ENCODE measurements at regions not wholly inside any gene's neighbourhood (a gene's known extent, or its start where the extent isn't known, plus 50 kb on each side); places are given as distances from the start of the nearest gene placed in this dataset.

DNA sequence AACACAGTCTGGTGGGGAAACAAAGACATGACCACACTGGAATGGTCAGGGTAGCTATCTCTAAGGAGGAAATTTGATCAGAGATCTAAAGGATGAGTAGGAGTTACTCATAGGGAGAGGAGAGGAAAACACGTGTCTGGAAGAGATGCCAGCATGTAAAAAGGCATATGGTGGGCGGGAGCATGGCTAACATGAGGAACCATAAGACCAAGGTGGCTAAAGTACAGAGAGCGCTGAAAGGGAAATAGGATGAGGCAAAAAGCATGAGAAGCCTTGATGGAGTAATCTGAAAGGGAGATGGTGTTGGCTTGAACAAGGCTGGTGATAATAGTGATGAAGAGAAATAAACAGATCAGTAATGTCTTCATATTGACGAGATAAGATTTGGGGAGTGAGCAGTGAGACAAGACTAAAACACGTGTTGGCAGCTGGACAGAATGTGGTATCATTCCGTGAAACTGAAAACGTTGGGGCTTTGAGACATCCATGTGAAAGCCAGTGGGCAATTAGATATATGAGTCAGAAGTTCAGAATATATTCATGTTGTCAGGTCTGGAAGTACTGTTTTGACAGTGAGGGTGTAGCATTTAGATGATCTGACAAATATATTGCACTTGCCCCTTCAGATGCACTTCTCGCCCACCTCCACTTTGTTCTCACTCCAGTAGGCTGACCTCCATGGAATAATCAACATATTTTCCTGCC lies 209.1 kb upstream of the KCNN2 start:
- DNase-seq (ENCODE audit: extremely low spot score) = no peak
- Histone ChIP-seq H3K4me1 (ENCODE audit: insufficient read depth) (no peaks in the 10 kb centered on the region), H3K36me3 (ENCODE audit: insufficient read depth) (no peaks in the 10 kb centered on the region), H3K27ac (ENCODE audit: low read depth) (no peak overlapping the region), H3K4me3 (ENCODE audit: low read depth, low read length) (no peak overlapping the region)
- WGBS = 79% methylated on average over 8 of the region's 8 CpGs

DNA sequence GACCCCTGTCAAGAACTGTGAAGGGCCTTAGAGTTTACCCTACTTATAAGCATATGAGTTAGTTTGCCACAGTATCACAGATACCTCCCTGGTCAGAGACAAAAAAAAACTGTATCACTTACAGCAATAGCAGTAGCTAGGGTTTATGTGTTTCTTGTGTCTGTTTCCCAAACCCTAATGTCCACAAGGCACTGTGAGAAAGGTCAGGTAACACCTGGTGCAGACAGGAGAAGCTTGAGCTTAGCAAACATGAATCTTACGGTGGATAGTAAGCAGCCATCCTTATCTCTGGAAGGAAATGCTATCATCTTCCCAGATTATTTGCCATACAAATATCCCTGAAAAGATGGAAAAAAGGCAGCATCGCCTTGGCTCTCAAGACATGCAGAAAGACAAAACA lies 208.5 kb upstream of the KCNN2 start:
- 74% methylated on average over 2 of the region's 2 CpGs for WGBS
- DNase-seq (ENCODE audit: extremely low spot score) = no peak
- no peaks in the 10 kb centered on the region for H3K36me3 ChIP-seq (ENCODE audit: insufficient read depth)
- H3K4me1 ChIP-seq (ENCODE audit: insufficient read depth) = no peaks in the 10 kb centered on the region
- H3K4me3 ChIP-seq (ENCODE audit: low read depth, low read length) = no peak overlapping the region
- H3K27ac ChIP-seq (ENCODE audit: low read depth) = no peak overlapping the region

DNA sequence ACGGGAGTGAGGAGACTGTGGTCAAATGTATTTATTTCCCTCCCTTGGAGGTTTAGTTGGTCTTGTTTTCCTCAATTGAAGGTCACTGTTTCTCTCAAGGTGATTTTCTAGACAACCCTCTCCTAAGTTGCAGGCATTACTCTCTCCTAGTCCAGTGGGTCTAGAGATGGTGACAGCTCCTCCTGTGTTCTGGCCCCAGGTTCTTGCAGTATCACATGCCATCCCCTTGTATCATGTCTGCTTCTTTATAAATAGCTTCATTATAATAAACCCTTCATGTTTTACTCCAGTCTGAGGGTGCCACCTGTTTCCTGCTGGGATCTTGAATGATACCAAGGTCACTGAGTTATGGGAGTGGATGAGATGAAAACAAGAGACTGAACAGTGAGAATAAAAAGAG lies 208.0 kb upstream of the KCNN2 start:
- WGBS = 87% methylated on average over 1 of the region's 1 CpG
- DNase-seq (ENCODE audit: extremely low spot score) = no peak
- Histone ChIP-seq H3K27ac (ENCODE audit: low read depth) (no peak overlapping the region), H3K4me1 (ENCODE audit: insufficient read depth) (no peaks in the 10 kb centered on the region), H3K36me3 (ENCODE audit: insufficient read depth) (no peaks in the 10 kb centered on the region), H3K4me3 (ENCODE audit: low read depth, low read length) (no peak overlapping the region)

DNA sequence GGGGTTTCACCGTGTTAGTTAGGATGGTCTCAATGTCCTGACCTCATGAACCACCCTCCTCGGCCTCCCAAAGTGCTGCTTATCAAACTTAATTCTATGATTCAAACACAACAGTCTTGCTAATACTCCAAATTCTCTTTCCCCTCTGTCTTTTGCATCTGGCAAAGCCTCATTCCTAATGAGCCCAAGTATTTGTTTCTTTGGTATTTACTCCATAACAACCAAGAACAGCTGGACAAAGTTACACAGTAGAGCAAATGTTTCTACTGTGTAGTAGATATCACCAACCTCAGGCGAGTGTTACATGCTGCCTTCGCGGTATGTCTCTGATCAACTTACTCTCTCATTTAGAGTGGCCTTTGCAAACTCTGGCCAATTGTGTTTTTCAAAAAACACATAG lies 195.8 kb upstream of the KCNN2 start:
- Histone ChIP-seq H3K4me3 (ENCODE audit: low read depth, low read length) (no peak overlapping the region), H3K4me1 (ENCODE audit: insufficient read depth) (no peaks in the 10 kb centered on the region), H3K27ac (ENCODE audit: low read depth) (no peak overlapping the region), H3K36me3 (ENCODE audit: insufficient read depth) (no peaks in the 10 kb centered on the region)
- 57% methylated on average over 5 of the region's 5 CpGs for WGBS
- DNase-seq (ENCODE audit: extremely low spot score) = no peak

DNA sequence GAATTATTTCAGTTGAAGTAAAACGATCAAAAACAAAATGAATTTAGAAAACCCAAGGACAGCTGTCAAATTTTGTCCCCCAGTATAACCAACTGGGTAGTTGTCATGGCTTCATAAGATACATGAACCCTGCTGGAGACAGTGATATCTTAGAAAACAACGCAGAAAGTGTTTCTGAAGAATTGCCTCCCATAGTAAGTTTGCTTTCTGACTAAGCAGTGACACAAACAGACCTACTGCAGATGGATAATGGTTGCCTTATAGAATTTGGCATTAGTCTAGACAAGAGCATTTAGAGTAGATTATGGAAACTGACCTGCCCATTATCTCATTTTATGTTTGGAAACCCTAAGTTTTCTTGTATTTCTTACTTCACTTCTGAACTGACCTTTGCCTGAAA lies 187.7 kb upstream of the KCNN2 start:
- Histone ChIP-seq H3K27ac (ENCODE audit: low read depth) (no peak overlapping the region), H3K4me1 (ENCODE audit: insufficient read depth) (no peaks in the 10 kb centered on the region), H3K36me3 (ENCODE audit: insufficient read depth) (no peaks in the 10 kb centered on the region), H3K4me3 (ENCODE audit: low read depth, low read length) (no peak overlapping the region)
- 92% methylated on average over 2 of the region's 2 CpGs for WGBS
- DNase-seq (ENCODE audit: extremely low spot score) = no peak

DNA sequence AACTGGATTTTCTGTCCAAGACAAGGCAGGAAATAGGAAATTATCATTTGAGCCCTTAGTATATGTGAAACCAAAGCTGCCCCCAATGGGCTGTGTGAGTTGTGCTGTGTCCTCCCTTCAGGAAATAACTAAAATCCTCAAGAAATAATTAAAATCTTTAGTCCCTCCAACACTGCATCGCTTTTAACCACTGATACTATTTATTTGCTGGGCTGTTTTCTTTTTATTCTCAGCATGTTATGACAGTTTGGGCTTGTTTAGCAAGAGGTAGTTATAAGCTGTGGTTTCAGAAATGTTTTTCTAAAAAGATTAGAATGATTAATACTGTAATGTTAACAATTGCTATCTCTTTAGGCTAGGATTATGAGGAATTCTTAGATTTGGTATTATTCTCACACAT lies 187.0 kb upstream of the KCNN2 start:
- no peak for DNase-seq (ENCODE audit: extremely low spot score)
- Histone ChIP-seq H3K4me3 (ENCODE audit: low read depth, low read length) (no peak overlapping the region), H3K36me3 (ENCODE audit: insufficient read depth) (no peaks in the 10 kb centered on the region), H3K27ac (ENCODE audit: low read depth) (no peak overlapping the region), H3K4me1 (ENCODE audit: insufficient read depth) (no peaks in the 10 kb centered on the region)
- WGBS = 19% methylated on average over 1 of the region's 1 CpG

DNA sequence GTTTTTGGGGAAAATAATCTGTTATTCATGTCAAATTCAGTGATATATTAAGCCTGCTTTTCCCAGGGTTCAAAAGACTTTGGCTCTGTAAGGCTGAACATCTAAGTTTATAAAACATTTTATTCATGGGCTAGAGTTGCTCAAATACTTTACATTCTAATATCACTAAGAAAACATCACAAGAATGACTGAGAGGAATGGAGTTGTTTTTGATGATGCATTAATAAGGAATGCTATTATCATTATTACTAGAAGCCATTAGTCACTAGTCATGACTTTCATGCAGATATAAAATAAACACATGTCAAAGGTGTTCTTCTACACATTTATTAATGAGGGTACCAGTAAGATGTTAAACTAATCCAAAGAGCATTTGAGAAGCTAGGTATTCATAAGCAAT lies 185.5 kb upstream of the KCNN2 start:
- no peaks in the 10 kb centered on the region for H3K36me3 ChIP-seq (ENCODE audit: insufficient read depth)
- DNase-seq (ENCODE audit: extremely low spot score) = no peak
- H3K4me1 ChIP-seq (ENCODE audit: insufficient read depth) = no peaks in the 10 kb centered on the region
- H3K27ac ChIP-seq (ENCODE audit: low read depth) = no peak overlapping the region
- no peak overlapping the region for H3K4me3 ChIP-seq (ENCODE audit: low read depth, low read length)

DNA sequence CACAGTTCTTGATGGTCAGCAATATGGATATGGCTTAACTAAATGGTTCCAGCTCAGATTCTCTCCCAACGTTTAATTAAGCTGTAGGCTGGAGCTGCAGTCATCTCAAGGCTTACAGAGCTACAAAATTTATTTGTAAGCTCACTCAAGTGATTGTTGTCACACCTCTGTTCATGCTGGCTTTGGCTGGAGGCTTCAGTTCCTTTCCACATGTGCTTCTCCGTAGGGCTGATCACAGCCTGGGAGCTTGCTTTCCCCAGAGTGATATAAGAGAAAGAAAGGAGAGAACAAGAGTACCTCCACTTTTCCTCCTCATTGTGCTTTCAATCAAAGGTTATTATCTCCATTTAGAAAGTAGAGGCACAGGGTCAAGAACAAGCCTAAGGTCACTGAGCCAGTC lies 182.7 kb upstream of the KCNN2 start:
- no peaks in the 10 kb centered on the region for H3K4me1 ChIP-seq (ENCODE audit: insufficient read depth)
- H3K36me3 ChIP-seq (ENCODE audit: insufficient read depth) = no peaks in the 10 kb centered on the region
- 61% methylated on average over 2 of the region's 2 CpGs for WGBS
- no peak for DNase-seq (ENCODE audit: extremely low spot score)
- no peak overlapping the region for H3K27ac ChIP-seq (ENCODE audit: low read depth)
- H3K4me3 ChIP-seq (ENCODE audit: low read depth, low read length) = no peak overlapping the region

DNA sequence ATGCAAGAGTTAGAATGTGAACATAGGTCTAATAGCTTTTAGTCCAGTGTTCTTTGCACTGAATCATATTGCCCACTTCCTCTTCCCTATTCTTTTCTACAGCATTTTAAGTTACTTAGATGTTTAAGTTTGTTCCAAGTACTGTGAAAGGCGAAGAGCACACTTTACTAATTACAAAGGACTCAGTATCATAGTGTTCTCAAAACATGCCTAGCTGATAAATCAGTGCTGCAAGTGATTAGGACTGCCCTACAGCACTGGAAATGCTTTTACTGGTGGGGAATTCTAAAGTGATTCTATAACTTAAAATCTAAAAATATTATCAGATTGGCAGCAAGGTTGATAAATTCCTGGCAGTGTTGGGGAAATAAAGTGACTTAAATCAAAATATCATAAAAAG lies 177.9 kb upstream of the KCNN2 start:
- no peaks in the 10 kb centered on the region for H3K36me3 ChIP-seq (ENCODE audit: insufficient read depth)
- no peaks in the 10 kb centered on the region for H3K4me1 ChIP-seq (ENCODE audit: insufficient read depth)
- no peak overlapping the region for H3K27ac ChIP-seq (ENCODE audit: low read depth)
- 72% methylated on average over 1 of the region's 1 CpG for WGBS
- H3K4me3 ChIP-seq (ENCODE audit: low read depth, low read length) = no peak overlapping the region
- DNase-seq (ENCODE audit: extremely low spot score) = no peak

DNA sequence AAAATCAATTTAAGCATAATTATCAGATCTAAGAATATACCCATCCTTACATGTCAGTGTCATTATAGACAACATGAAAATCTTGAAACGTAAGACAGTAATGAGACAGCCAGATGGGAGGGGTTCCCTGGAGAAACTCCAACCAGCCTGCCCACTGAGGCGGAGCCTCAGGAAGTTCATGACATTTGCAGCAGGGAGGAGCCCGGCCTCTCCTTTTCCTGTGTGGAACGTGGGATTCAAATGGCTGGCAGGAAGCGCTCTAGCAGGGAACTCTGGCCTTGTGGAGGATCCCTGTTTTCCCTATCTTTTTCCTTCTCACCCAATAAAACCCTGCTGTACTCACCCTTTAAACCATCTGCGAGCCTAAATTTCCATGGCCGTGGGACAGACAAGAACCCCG lies 176.6 kb upstream of the KCNN2 start:
- no peak for DNase-seq (ENCODE audit: extremely low spot score)
- Histone ChIP-seq H3K36me3 (ENCODE audit: insufficient read depth) (no peaks in the 10 kb centered on the region), H3K4me3 (ENCODE audit: low read depth, low read length) (no peak overlapping the region), H3K4me1 (ENCODE audit: insufficient read depth) (no peaks in the 10 kb centered on the region), H3K27ac (ENCODE audit: low read depth) (no peak overlapping the region)
- 22% methylated on average over 8 of the region's 8 CpGs for WGBS

DNA sequence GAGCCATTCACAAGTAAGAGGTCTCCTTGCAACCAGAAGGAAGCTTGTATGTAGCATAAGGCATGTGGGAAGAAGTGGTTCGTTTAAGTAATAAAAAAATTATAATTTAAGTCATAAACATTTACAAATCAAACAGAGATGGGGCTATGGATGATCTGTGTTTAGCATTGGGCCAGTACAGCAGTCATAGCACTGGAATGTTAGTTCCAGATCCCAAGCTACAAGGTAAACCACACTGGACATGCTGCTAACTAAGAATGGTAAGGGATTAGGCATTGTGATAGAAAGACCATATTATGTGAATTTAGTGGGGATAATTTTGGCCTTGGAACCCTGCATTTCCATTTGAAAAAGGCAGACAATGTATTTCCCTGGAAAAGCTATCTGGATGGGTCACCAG lies 170.4 kb upstream of the KCNN2 start:
- Histone ChIP-seq H3K4me1 (ENCODE audit: insufficient read depth) (no peaks in the 10 kb centered on the region), H3K4me3 (ENCODE audit: low read depth, low read length) (no peak overlapping the region), H3K27ac (ENCODE audit: low read depth) (no peak overlapping the region), H3K36me3 (ENCODE audit: insufficient read depth) (no peaks in the 10 kb centered on the region)
- WGBS = 54% methylated on average over 1 of the region's 1 CpG
- DNase-seq (ENCODE audit: extremely low spot score) = no peak

DNA sequence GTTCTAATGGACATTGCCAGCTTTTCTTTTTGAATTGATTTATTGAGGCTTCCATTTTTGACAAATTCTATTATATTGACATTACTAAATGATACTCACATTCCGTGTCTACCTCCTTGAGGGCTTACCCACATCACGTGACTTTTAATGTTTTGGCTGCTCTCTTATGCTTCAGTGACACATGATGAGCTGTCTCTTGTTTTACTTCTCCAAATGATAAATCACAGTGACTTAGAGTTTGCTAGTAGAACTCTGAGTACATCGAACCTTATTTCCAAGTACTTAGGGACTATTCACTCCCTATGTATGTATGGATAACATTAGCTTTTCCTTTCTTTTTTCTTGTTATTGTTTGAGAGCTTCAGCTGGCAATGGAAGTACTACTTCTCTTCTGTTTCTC lies 169.8 kb upstream of the KCNN2 start:
- Histone ChIP-seq H3K4me3 (ENCODE audit: low read depth, low read length) (no peak overlapping the region), H3K36me3 (ENCODE audit: insufficient read depth) (no peaks in the 10 kb centered on the region), H3K27ac (ENCODE audit: low read depth) (no peak overlapping the region), H3K4me1 (ENCODE audit: insufficient read depth) (no peaks in the 10 kb centered on the region)
- no peak for DNase-seq (ENCODE audit: extremely low spot score)
- WGBS = 89% methylated on average over 3 of the region's 3 CpGs

DNA sequence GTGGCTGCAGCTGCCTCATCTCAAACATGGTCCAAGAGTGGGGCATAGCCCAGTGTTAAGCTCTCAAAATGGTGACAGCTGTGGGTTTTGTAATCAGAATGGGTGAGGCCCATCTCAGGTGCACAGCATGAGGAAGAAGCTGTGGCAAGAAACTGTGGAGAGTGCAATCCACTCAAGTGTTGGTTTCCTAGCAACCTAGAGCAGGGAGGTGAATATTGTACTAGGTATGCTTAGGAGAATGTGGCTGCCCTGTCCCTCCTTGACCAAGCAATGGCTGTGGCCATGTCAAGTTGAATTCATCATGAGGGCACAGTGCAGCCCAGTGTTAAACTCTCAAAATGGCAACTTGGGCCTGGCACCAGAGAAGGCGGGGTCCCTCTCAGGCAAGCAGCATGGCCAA lies 160.5 kb upstream of the KCNN2 start:
- no peak overlapping the region for H3K27ac ChIP-seq (ENCODE audit: low read depth)
- no peaks in the 10 kb centered on the region for H3K4me1 ChIP-seq (ENCODE audit: insufficient read depth)
- H3K36me3 ChIP-seq (ENCODE audit: insufficient read depth) = no peaks in the 10 kb centered on the region
- WGBS = 95% methylated on average over 1 of the region's 1 CpG
- H3K4me3 ChIP-seq (ENCODE audit: low read depth, low read length) = no peak overlapping the region
- DNase-seq (ENCODE audit: extremely low spot score) = no peak

DNA sequence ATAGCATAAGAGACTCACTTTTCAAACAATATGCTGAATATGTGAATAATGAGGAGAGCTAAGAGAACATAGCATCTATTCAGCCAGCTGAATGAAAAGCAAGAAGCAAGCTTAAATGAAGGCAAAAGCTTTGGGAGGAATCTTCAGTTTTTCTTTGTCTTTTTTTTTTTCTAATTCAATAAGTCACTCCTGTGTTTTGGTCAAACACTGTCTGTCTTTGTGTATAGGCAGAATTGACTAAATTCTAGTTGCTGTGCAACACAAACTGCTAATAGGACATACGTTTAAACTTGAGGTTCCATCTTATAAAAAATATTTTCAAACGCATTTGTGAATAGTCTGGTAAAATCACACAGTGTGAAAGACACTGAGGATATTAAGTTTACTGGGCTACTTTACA lies 156.9 kb upstream of the KCNN2 start:
- Histone ChIP-seq H3K4me1 (ENCODE audit: insufficient read depth) (no peaks in the 10 kb centered on the region), H3K36me3 (ENCODE audit: insufficient read depth) (no peaks in the 10 kb centered on the region)
- WGBS = 81% methylated on average over 2 of the region's 2 CpGs

DNA sequence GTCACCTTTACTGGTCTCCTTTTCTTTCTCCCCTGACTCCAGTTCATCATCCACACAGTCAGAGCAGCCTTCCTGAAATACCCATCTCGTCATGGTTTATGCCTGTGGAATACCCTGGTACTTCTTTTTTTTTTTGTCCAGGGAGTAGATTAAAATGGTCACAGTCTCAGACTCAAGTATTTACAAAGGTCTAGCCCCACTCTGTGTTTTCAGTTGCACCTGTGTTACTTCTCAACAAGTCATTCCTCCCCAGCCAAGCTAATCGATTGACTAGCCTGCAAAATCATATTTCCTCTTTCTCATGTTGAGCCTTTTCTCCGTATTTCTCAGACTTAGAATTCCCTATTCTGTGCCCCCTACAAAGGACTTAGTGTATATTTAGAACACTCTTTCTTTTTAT lies 155.2 kb upstream of the KCNN2 start:
- H3K36me3 ChIP-seq (ENCODE audit: insufficient read depth) = no peaks in the 10 kb centered on the region
- WGBS = 92% methylated on average over 3 of the region's 3 CpGs
- no peak for DNase-seq (ENCODE audit: extremely low spot score)
- no peak overlapping the region for H3K4me3 ChIP-seq (ENCODE audit: low read depth, low read length)
- H3K27ac ChIP-seq (ENCODE audit: low read depth) = no peak overlapping the region
- no peaks in the 10 kb centered on the region for H3K4me1 ChIP-seq (ENCODE audit: insufficient read depth)

More for the DNA sequence above, 156.9 kb upstream of the KCNN2 start:
- H3K4me3 ChIP-seq (ENCODE audit: low read depth, low read length) = no peak overlapping the region
- DNase-seq (ENCODE audit: extremely low spot score) = no peak
- H3K27ac ChIP-seq (ENCODE audit: low read depth) = no peak overlapping the region
